Panc1 (cell line): ENCODE measurements at regions not wholly inside any gene's neighbourhood (a gene's known extent, or its start where the extent isn't known, plus 50 kb on each side); places are given as distances from the start of the nearest gene placed in this dataset.

Experiments used
- ATAC-seq: fragments of 200-7000 bp; cut with Tn5 transposase; 2 replicates; pipeline ENCODE4 v1.9.1; 2020; ENCODE audit warnings: mild to moderate bottlenecking, moderate library complexity
- BruUV-seq: library from RNA; stranded (reverse); fragments of 400-500 nt; replicated peaks from 2 replicates; lab custom pipeline; 2021; lab: Mats Ljungman, UMichigan
- CTCF ChIA-PET: fragments of 300-600 bp; sonication (Branson Sonifier 250); formaldehyde crosslinking; loops from one replicate; lab custom pipeline; 2022; ENCODE audit warnings: antibody characterized with exemption; lab: Charles Lee
- POLR2A ChIA-PET: fragments of 300-600 bp; sonication (Branson Sonifier 250); formaldehyde crosslinking; loops from one replicate; lab custom pipeline; 2022; ENCODE audit warnings: antibody characterized with exemption; lab: Charles Lee
- DNase-seq: peaks from one replicate; pipeline ENCODE4 v3.0.0-alpha.2; 2010; ENCODE audit warnings: low read depth, low spot score
- H3K27ac ChIP-seq: 2 replicates; pipeline ENCODE4 v1.5.1; 2011; ENCODE audit warnings: mild to moderate bottlenecking, low read length, inconsistent platforms
- H3K27me3 ChIP-seq: fragments of 200-500 bp; sonication (Bioruptor generic); 2 replicates; pipeline ENCODE4 v1.6.0; 2014; ENCODE audit warnings: low read length, inconsistent platforms; ENCODE audit not compliant: control insufficient read depth, insufficient read depth
- H3K36me3 ChIP-seq: fragments of 200-500 bp; sonication (Bioruptor generic); 2 replicates; pipeline ENCODE4 v1.5.1; 2014; ENCODE audit warnings: inconsistent platforms, mild to moderate bottlenecking, low read length, moderate library complexity; ENCODE audit not compliant: control insufficient read depth, insufficient read depth
- H3K4me1 ChIP-seq: 2 replicates; pipeline ENCODE4 v1.5.1; 2011; ENCODE audit warnings: inconsistent platforms, mild to moderate bottlenecking, low read length, moderate library complexity; ENCODE audit not compliant: control insufficient read depth, insufficient read depth
- H3K4me3 ChIP-seq, 2 experiments: 2 replicates each; pipeline ENCODE4 v1.5.1; 2011 to 2012; ENCODE audit warnings: low read depth in 2 of 2, low read length in 2 of 2, mild to moderate bottlenecking in 2 of 2, inconsistent platforms in 1 of 2, moderate library complexity in 1 of 2
- H3K9me3 ChIP-seq: fragments of 200-500 bp; sonication (Bioruptor generic); 2 replicates; pipeline ENCODE4 v1.5.1; 2014; ENCODE audit warnings: low read depth, mild to moderate bottlenecking, inconsistent platforms, low read length, moderate library complexity; ENCODE audit not compliant: control insufficient read depth, insufficient read depth
- CTCF ChIP-seq: fragments of 450-650 bp; IDR thresholded peaks from 2 replicates; pipeline ENCODE4 v1.5.1; 2017; ENCODE audit warnings: mild to moderate bottlenecking
- POLR2AphosphoS5 ChIP-seq: IDR thresholded peaks from 2 replicates; pipeline ENCODE4 v1.6.1; 2012; ENCODE audit warnings: mild to moderate bottlenecking, low read depth, low read length, moderate library complexity
- REST ChIP-seq, 2 experiments: IDR thresholded peaks; 2 replicates each; pipeline ENCODE4 v1.6.1; 2011 to 2012; ENCODE audit warnings: low read depth in 2 of 2, control low read depth in 1 of 2, low read length in 1 of 2, mild to moderate bottlenecking in 1 of 2, moderate library complexity in 1 of 2; ENCODE audit not compliant: insufficient read depth in 1 of 2
- SIN3A ChIP-seq: IDR thresholded peaks from 2 replicates; pipeline ENCODE4 v1.6.1; 2012; ENCODE audit warnings: low read depth, mild to moderate bottlenecking, low read length, moderate library complexity, borderline replicate concordance; ENCODE audit not compliant: insufficient read depth
- TCF7L2 ChIP-seq: IDR thresholded peaks from 2 replicates; pipeline ENCODE4 v1.6.1; 2011; ENCODE audit warnings: mild to moderate bottlenecking, low read depth, low read length, inconsistent platforms
- in situ Hi-C: cut with HindIII; loops from 2 replicates; pipeline ENCODE4 v1.10.0; 2016; ENCODE audit warnings: low sequenced_read_pairs, low pct_unique_long_range_greater_than_20kb
- intact Hi-C: fragments of 100-400 bp; cut with micrococcal nuclease; formaldehyde crosslinking; loops from one replicate; pipeline ENCODE4 v1.10.0; 2022; ENCODE audit not compliant: unreplicated experiment

GRCh38 chr7:67438198-67438882 is 441.7 kb downstream of the TYW1 start:
- intact Hi-C loops = no loop called here
- no peaks in the 10 kb centered on the region for H3K9me3 ChIP-seq
- H3K36me3 ChIP-seq = no peaks in the 10 kb centered on the region
- BruUV-seq = no TSS peak
- CTCF ChIA-PET = no interaction called here
- no peaks in the 10 kb centered on the region for H3K27me3 ChIP-seq
- H3K27ac ChIP-seq = no peak overlapping the region
- H3K4me3 ChIP-seq = no peak overlapping the region
- in situ Hi-C loops = no loop called here
- POLR2A ChIA-PET = no interaction called here
- DNase-seq = no peak
- no peaks in the 10 kb centered on the region for H3K4me1 ChIP-seq
- no peak for ATAC-seq
- TF ChIP-seq REST (IDR thresholded peaks at IDR 0.05; ENCODE audit: insufficient read depth in 1 of 2, low read depth in 2 of 2, low read length in 1 of 2) = no peak
- TF ChIP-seq POLR2AphosphoS5 = no peak
- no peak for TF ChIP-seq TCF7L2

DNA sequence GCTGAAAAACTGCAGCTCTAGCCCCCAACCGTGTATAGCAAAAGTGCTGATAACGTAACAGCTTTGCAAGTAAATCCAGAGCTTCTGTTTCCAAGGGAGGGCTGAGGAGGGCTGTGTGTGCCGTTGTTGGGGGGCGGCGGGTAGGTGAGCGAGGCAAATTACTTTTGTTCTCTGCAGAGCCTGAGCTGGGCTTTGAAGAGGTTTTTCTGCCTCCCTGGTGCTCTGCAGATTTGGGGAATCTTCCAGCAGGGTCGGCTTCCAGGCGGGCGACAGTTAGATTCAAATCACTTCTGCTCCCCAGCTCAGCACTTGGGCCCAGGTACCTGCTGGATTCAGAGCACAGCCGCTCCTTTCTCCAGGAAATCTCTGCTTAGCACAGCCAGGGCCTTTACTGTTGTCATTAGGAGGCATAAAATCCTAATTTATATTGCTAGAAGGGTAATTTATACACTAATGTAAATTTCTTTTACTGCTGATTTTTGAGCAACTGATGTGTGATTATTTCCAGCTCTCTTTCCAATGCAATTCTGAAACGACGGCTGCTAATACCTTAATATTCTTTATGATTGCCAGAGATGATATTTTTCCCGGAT is 442.4 kb downstream of the TYW1 start:
- Histone ChIP-seq H3K4me3 (no peak overlapping the region), H3K9me3 (no peaks in the 10 kb centered on the region), H3K4me1 (no peaks in the 10 kb centered on the region), H3K36me3 (no peaks in the 10 kb centered on the region), H3K27ac (no peak overlapping the region), H3K27me3 (no peaks in the 10 kb centered on the region)
- intact Hi-C loops = no loop called here
- BruUV-seq = no TSS peak
- POLR2A ChIA-PET = no interaction called here
- no peak for DNase-seq
- TF ChIP-seq REST (IDR thresholded peaks at IDR 0.05; ENCODE audit: insufficient read depth in 1 of 2, low read depth in 2 of 2, low read length in 1 of 2) = no peak
- TF ChIP-seq TCF7L2 = no peak
- TF ChIP-seq CTCF = no peak
- no peak for TF ChIP-seq POLR2AphosphoS5
- TF ChIP-seq SIN3A = no peak
- no peak for ATAC-seq
- CTCF ChIA-PET = no interaction called here
- in situ Hi-C loops = no loop called here
